ENCODE measurements at regions not wholly inside any gene's neighbourhood (a gene's known extent, or its start where the extent isn't known, plus 50 kb on each side); places are given as distances from the start of the nearest gene placed in this dataset.

- ATAC-seq, result no peak
These were observed 204.2 kb upstream of the GUCY1A2 start for GRCh38 chr11:107222431-107222830.

GRCh38 chr11:107221748-107222285 is 203.5 kb upstream of the GUCY1A2 start:
- intact Hi-C loops (cut with DNase I), result no loop called here
- DNase-seq (peak in 1 of 4 donors; percentile 42), ATAC-seq (peak; percentile 93)
- Histone ChIP-seq H3K36me3 (no peaks in the 10 kb centered on the region), H3K27ac (no peak overlapping the region), H3K27me3 (no peaks in the 10 kb centered on the region), H3K9me3 (no peaks in the 10 kb centered on the region), H3K4me3 (no peak overlapping the region), H3K4me1 (no peaks in the 10 kb centered on the region)
- no peak for TF ChIP-seq CTCF (IDR thresholded peaks at IDR 0.05)

More at GRCh38 chr11:107222431-107222830, 204.2 kb upstream of the GUCY1A2 start:
- no peak for DNase-seq
- intact Hi-C loops (cut with DNase I), result no loop called here
- TF ChIP-seq CTCF (IDR thresholded peaks at IDR 0.05), result no peak
- Histone ChIP-seq H3K27me3 (no peaks in the 10 kb centered on the region), H3K27ac (no peak overlapping the region), H3K4me3 (no peak overlapping the region), H3K4me1 (no peaks in the 10 kb centered on the region), H3K9me3 (no peaks in the 10 kb centered on the region), H3K36me3 (no peaks in the 10 kb centered on the region)

GRCh38 chr11:107218123-107219013 is 200.1 kb upstream of the GUCY1A2 start:
- Histone ChIP-seq H3K4me3 (no peak overlapping the region), H3K27me3 (no peaks in the 10 kb centered on the region), H3K27ac (no peak overlapping the region), H3K4me1 (no peaks in the 10 kb centered on the region), H3K36me3 (no peaks in the 10 kb centered on the region), H3K9me3 (no peaks in the 10 kb centered on the region)
- no peak for ATAC-seq
- peak in 1 of 4 donors; percentile 1 for DNase-seq
- intact Hi-C loops (cut with DNase I), result no loop called here
- TF ChIP-seq CTCF (IDR thresholded peaks at IDR 0.05), result no peak

DNA sequence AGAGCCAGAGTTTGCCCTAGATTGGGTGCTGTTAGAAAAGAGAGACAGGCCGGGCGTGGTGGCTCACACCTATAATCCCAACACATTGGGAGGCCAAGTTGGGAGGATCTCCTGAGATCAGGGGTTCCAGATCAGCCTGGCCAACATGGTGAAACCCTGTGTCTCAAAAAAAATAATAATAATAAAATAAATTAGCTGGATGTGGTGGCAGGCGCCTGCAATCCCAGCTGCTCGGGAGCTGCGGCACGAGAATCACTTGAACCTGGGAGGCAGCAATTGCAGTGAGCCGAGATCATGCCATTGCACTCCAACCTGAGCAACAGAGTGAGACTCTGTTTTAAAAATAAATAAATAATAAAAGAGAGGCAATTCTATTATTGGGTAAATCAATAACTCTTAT is 199.2 kb upstream of the GUCY1A2 start:
- intact Hi-C loops (cut with DNase I), result no loop called here
- no peaks in the 10 kb centered on the region for H3K27me3 ChIP-seq
- H3K27ac ChIP-seq, result no peak overlapping the region
- no peaks in the 10 kb centered on the region for H3K36me3 ChIP-seq
- no peak for DNase-seq
- no peaks in the 10 kb centered on the region for H3K4me1 ChIP-seq
- H3K4me3 ChIP-seq, result no peak overlapping the region
- no peaks in the 10 kb centered on the region for H3K9me3 ChIP-seq
- TF ChIP-seq CTCF (IDR thresholded peaks at IDR 0.05), result no peak
- no peak for ATAC-seq

DNA sequence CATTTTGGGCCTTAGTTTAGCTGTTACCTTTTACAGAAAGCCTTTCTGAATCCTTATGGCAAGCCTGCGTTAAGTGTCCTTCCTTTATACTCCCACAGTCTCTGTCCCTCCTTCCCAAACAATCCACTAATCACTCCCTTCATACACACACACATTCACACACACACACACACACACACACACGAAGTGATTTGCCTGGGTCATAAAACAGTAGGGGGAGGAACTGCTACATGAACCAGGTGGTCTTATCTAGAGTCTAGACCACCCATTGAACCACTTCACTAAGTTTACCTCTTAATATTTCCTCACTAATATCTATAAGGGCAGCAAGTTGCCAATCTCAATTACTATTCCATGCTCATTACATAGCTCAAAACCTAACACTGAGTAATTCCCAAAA is 196.7 kb upstream of the GUCY1A2 start:
- ATAC-seq (no peak), DNase-seq (no peak)
- intact Hi-C loops (cut with DNase I), result no loop called here
- no peaks in the 10 kb centered on the region for H3K4me1 ChIP-seq
- H3K9me3 ChIP-seq, result peaks cover 0 to 2% of the 10 kb centered on the region in 2 donors
- H3K27ac ChIP-seq, result no peak overlapping the region
- no peaks in the 10 kb centered on the region for H3K36me3 ChIP-seq
- H3K4me3 ChIP-seq, result no peak overlapping the region
- TF ChIP-seq CTCF (IDR thresholded peaks at IDR 0.05), result no peak
- H3K27me3 ChIP-seq, result no peaks in the 10 kb centered on the region
